ENCODE measurements at regions not wholly inside any gene's neighbourhood (a gene's known extent, or its start where the extent isn't known, plus 50 kb on each side); places are given as distances from the start of the nearest gene placed in this dataset.

- Mint-ChIP-seq H3K9me3 (no peaks in the 10 kb centered on the region), H3K36me3 (ENCODE audit: low read depth) (no peaks in the 10 kb centered on the region), H3K4me1 (no peaks in the 10 kb centered on the region), H3K27ac (no peak overlapping the region), H3K27me3 (peaks cover 5% of the 10 kb centered on the region), H3K4me3 (no peak overlapping the region)
- no peak for DNase-seq
- ChIA-PET POLR2A (no interaction called here), CTCF (no interaction called here)
- intact Hi-C loops (cut with micrococcal nuclease) = no loop called here
- no peak for TF ChIP-seq CTCF (IDR thresholded peaks at IDR 0.05)
- no peak for ATAC-seq (ENCODE audit: low read depth)
Measured at GRCh38 chr4:147138171-147138570, 192.5 kb upstream of the TTC29 start.

GRCh38 chr4:147139455-147140198, 194.0 kb upstream of the TTC29 start:
- Mint-ChIP-seq H3K4me3 (no peak overlapping the region), H3K9me3 (no peaks in the 10 kb centered on the region), H3K27me3 (peaks cover 4% of the 10 kb centered on the region), H3K4me1 (no peaks in the 10 kb centered on the region), H3K36me3 (ENCODE audit: low read depth) (no peaks in the 10 kb centered on the region), H3K27ac (no peak overlapping the region)
- intact Hi-C loops (cut with micrococcal nuclease) = no loop called here
- ATAC-seq (ENCODE audit: low read depth) (no peak), DNase-seq (no peak)
- ChIA-PET CTCF (no interaction called here), POLR2A (no interaction called here)
- no peak for TF ChIP-seq CTCF (IDR thresholded peaks at IDR 0.05)

GRCh38 chr4:147151763-147152162, 206.1 kb upstream of the TTC29 start:
- H3K27me3 Mint-ChIP-seq = peaks cover 7% of the 10 kb centered on the region
- H3K9me3 Mint-ChIP-seq = no peaks in the 10 kb centered on the region
- no peak overlapping the region for H3K27ac Mint-ChIP-seq
- TF ChIP-seq CTCF (IDR thresholded peaks at IDR 0.05) = no peak
- H3K4me3 Mint-ChIP-seq = no peak overlapping the region
- DNase-seq = no peak
- intact Hi-C loops (cut with micrococcal nuclease) = no loop called here
- no peaks in the 10 kb centered on the region for H3K36me3 Mint-ChIP-seq (ENCODE audit: low read depth)
- POLR2A ChIA-PET = no interaction called here
- CTCF ChIA-PET = interaction anchor here (0.9 kb wide), 1 partner anchor 9 kb away, joined by 3 read pairs; no protein-coding TSS in a partner anchor
- no peak for ATAC-seq (ENCODE audit: low read depth)
- H3K4me1 Mint-ChIP-seq = no peaks in the 10 kb centered on the region

- ATAC-seq (ENCODE audit: low read depth) (no peak), DNase-seq (no peak)
- Mint-ChIP-seq H3K27ac (no peak overlapping the region), H3K27me3 (peaks cover 10% of the 10 kb centered on the region), H3K9me3 (no peaks in the 10 kb centered on the region), H3K4me3 (no peak overlapping the region), H3K36me3 (ENCODE audit: low read depth) (no peaks in the 10 kb centered on the region), H3K4me1 (no peaks in the 10 kb centered on the region)
- POLR2A ChIA-PET = no interaction called here
- intact Hi-C loops (cut with micrococcal nuclease) = no loop called here
- no peak for TF ChIP-seq CTCF (IDR thresholded peaks at IDR 0.05)
- CTCF ChIA-PET = no interaction called here
Measured at GRCh38 chr4:147157860-147158701, 212.4 kb upstream of the TTC29 start.

GRCh38 chr4:147160908-147161513, 215.3 kb upstream of the TTC29 start:
- Mint-ChIP-seq H3K9me3 (no peaks in the 10 kb centered on the region), H3K27me3 (peaks cover 8% of the 10 kb centered on the region), H3K27ac (no peak overlapping the region), H3K4me3 (no peak overlapping the region), H3K4me1 (no peaks in the 10 kb centered on the region), H3K36me3 (ENCODE audit: low read depth) (no peaks in the 10 kb centered on the region)
- ChIA-PET POLR2A (no interaction called here), CTCF (interaction anchor here (0.7 to 1.5 kb wide), 7 partner anchors 9 to 1777 kb away, joined by 3 to 6 read pairs (median 4); no protein-coding TSS in a partner anchor)
- DNase-seq (no peak), ATAC-seq (ENCODE audit: low read depth) (no peak)
- intact Hi-C loops (cut with micrococcal nuclease) = loop anchor here (2.0 kb wide), 1 partner anchor 430 kb away; no protein-coding TSS in a partner anchor
- TF ChIP-seq CTCF (IDR thresholded peaks at IDR 0.05) = no peak
